Jurkat, Clone E6-1 (cell line): ENCODE measurements at regions not wholly inside any gene's neighbourhood (a gene's known extent, or its start where the extent isn't known, plus 50 kb on each side); places are given as distances from the start of the nearest gene placed in this dataset.
"Not testable (repeated sequence)": the region's sequence is repeated elsewhere in the genome, so short reads cannot be mapped to it uniquely, and the experiment has no call there.

Source experiments
- DNase-seq: peaks from one replicate; pipeline ENCODE4 v3.0.0-alpha.2; 2011; ENCODE audit warnings: low read depth, low spot score
- H3K4me3 ChIP-seq: 2 replicates; pipeline ENCODE4 v1.5.1; 2011; ENCODE audit warnings: mild to moderate bottlenecking, low read length, control low read depth, moderate library complexity

DNA sequence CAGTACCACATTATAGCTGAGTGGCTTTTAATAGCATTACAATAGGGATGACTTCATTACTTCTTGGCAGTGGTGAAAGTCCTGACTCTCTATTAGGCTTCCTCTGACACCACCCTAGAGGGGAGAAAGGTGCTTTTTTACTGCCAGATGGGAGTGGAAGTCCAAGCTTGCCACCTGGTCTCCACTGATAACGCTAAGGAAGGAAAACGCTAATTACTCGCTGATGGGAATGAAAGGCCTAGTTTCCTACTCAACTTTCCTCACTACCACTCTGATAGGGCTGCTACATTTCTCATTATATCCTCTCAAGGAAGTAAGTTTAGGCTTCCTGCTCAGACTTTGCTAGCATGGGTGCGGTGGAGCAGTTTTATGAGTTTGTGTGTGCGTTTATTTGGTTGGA lies 62.3 kb upstream of the PAGE3 start:
- no peak for DNase-seq
- no peak overlapping the region for H3K4me3 ChIP-seq

DNA sequence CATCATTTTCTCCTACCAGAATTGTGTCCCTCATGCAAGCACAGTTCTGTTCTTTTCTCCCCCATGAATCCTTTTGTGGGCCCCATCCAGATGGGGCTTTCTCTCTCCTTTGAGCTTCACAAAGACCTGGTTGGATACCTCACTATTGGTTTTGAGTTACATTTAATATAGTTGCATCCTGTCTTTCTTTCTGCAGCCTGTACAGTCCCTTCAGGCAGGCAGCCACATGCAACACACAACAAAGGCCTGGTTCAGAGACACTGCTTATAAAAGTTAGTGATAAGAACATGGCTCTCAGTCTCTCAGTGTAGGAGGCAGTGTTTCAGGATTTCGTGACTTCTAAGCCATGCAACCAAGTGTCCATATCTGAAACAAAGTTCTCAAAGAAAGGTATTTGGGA lies 70.6 kb upstream of the PAGE3 start:
- peak; percentile 28 for DNase-seq
- H3K4me3 ChIP-seq = no peak overlapping the region

DNA sequence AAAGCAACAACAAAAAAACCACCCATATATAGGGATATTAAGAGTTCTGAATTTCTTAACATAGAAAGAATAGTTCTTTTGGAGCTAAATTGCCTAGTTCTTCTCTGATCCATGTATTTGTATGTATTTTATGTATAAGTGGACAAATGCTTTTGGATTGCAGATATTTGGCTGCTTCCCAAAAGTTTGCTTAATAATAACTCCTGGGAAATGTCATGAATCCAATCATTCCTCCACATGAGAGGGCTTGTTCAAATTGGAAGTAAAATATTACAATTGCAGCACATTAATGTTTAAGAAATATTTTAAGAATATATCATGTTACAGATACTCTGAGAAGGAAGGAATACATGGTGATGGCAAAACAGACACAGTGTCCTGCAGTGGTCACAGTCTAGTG lies 71.5 kb upstream of the PAGE3 start:
- no peak overlapping the region for H3K4me3 ChIP-seq
- no peak for DNase-seq

DNA sequence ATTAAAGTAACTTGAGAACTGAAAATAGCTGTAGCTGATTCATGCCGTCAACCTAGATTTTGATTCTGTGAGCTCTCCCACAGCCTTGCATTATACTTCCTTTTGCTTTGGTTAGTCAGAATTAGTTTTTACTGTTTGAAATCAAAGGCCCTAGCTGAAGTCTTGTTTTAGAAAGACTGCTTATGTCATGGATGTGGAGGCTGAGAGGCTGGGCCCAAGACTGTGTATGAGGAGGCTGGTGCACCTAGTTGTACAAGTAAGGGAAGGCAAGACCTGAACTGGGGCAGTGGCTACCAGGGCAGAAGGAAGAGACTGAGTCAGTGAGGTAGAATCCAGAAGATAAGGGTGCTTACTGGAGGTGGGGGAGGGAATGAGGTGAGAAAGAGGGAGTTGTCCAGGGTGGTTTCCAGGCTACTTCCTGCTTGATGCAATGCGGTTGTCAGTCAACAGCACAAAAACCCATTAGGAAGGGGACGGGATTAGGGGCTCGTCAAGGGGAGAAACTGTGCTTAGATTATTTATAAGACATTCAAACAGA lies 76.2 kb upstream of the PAGE3 start:
- no peak overlapping the region for H3K4me3 ChIP-seq
- DNase-seq = no peak

DNA sequence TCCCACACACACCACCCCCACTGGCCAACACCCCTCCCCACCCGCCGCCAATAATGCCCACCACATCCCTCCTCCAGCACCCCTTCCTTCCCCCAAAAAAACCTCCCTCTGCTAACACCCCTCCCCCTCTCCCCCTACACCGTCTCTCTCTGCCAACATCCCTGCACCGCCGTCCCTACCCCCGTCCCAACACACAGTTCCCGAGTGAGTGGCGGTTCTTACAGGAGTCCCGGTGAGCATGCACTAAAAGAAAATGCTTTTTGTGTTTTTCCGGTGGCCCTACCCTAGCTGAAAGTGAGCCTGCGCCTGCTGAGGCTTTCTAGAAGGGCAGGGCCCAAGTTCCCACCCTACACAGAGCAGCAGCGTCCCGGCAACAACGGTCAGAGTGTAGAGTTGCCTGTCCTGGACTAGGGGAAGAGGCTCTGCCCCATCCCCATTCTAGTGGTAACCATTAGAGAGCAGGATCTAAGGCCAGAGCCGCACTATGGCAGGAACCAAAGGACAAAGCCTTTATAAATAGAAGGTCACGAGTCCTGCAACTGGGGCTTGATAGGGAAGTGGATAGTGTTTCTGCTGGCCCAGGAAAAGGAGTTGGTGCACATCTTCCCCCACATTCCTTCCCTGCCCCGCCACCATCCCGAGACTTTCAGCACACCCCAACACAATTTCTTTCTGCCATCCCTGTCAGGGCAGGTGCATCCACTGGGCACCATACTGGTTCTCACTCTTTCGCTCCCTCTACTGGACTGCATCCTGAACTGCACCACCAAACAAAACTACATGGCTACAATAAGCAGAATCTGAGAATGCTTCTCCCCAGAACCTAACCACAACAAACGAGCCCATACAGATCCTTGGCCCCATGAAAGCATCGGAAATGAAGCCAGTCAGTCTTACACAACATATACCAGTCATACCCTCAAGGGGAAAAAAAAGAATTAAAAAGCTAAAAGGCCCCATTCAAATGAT lies 78.1 kb upstream of the PAGE3 start:
- no peak overlapping the region for H3K4me3 ChIP-seq

DNA sequence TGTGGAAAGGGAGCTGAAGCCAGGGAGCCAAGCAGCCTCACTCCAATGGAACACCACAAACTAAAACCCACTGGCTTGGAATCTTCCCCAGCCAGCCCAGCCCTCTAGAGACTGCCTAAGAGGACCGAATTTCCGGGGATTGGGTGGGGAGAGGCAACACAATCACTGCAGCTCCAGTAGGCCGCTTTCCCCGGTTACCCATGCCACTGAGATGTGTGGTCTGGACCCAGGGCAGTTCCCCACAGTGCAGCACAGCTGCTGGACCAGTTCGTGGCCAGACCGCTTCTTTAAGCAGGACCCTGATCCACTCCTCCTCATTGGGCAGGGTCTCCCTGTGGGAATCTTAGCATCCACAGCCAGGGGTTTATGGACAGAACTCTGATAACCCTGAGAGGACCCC lies 91.9 kb upstream of the PAGE3 start:
- H3K4me3 ChIP-seq = no peak overlapping the region
- DNase-seq = no peak

More for the DNA sequence above, 78.1 kb upstream of the PAGE3 start:
- DNase-seq = peak; percentile 80

DNA sequence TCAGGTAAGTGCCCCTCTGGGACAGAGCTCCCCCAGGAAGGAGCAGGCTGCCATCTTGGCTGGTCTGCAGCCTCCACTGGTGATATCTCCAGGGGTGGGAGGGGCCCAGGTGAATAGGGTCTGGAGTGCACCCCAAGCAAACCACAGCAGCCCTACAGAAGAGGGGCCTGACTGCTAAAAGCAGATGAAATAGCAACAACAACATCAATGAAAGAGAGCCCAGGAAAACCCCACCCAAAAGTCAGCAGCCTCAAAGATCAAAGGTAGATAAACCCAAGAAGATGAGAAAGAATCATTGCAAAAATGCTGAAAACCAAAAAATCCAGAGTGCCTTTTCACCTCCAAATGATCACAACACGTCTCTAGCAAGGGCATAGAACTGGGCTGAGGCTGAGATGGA lies 92.5 kb upstream of the PAGE3 start:
- no peak overlapping the region for H3K4me3 ChIP-seq
- no peak for DNase-seq

DNA sequence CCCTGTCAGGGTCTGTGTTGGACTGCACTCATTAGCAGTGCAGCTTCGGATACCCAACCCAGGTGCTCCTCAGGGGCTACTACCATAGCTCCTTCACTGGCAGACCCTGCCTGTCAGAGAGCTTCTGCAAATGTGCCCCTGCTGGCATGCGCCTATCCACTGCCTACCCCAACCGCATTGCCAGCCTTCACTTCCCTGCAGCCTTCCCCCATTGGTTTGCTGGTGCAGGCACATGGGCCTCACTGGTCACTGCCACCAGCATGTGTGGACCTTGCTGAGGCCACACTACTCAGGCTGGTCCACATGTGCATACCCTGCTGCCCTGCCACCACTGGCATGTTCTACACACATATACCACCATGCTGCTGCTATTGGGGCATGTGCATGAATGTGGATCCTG lies 72.5 kb upstream of the MAGEH1 start:
- DNase-seq = no peak

DNA sequence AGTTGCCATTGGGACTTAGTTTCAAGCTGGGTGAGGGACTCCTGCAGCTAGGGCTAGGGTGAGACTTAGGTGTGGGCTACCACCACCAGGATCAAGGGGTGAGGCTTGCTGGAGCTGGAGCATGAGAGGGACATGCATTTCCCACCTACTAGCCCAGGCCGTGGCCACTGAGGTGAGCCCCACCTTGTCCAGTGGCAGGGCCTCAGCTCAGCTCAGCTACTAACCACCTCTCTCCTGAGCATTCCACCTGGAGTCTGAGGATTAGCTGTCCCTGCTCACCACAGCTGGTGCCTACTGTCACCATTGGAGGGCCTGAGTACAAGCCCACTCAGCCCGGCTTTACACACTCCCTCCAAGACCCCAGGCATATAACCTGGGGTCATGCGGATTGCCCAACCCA lies 62.6 kb upstream of the MAGEH1 start:
- no peak overlapping the region for H3K4me3 ChIP-seq
- DNase-seq = no peak

More for the DNA sequence above, 72.5 kb upstream of the MAGEH1 start:
- no peak overlapping the region for H3K4me3 ChIP-seq

DNA sequence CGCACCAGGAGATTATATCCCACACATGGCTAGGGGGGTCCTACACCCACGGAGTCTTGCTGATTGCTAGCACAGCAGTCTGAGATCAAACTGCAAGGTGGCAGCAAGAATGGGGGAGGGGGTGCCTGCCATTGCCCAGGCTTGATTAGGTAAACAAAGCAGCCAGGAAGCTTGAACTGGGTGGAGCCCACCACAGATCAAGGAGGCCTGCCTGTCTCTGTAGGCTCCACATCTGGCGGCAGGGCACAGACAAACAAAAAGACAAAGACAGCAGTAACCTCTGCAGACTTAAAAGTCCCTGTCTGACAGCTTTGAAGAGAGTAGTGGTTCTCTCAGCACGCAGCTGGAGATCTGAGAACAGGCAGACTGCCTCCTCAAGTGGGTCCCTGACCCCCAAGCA lies 55.1 kb upstream of the MAGEH1 start:
- not testable (repeated sequence) for H3K4me3 ChIP-seq
- DNase-seq = peak; percentile 20
